ENCODE measurements at regions not wholly inside any gene's neighbourhood (a gene's known extent, or its start where the extent isn't known, plus 50 kb on each side); places are given as distances from the start of the nearest gene placed in this dataset.

DNA sequence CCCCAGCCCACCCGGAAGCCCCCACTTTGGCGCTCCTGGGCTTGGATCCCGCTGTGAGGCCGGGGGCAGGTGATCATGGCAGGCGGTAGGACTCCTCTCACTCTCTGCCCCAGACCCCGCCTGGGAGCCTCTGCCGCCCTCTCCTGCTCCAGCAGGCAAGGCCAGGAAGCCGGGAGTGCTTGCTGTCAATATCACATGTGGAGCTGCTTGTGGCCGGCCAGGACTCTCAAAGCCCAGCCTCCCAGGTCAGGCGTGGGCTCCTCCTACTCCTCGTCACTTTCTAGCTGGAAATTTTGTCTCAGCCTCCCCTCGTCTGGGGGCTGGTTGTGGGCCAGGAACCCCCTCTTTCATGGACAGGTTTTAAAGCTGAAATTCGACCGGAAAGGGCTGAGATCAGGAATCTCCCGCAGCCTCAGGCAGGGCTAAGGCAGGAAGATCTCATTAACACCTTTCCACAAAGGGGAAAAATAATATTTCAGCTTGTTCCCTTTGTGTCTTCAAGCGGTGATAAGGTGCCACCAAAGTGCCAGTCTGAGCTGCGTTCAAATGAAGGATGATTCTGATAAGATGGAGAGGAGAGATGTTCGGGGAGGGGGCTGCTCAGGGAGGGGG, 273.6 kb upstream of the PODXL start:
- DNase-seq (ENCODE audit: low read depth in 1 of 2, low spot score in 1 of 2) (no peak), ATAC-seq (peak; percentile 54 to 67; a peak in 3 of 6 replicates), FAIRE-seq (no peak)
- CTCF ChIA-PET = interaction anchor here (1.5 to 2.1 kb wide), 2 partner anchors 29 to 116 kb away, joined by 3 to 6 read pairs; no protein-coding TSS in a partner anchor
- no peak overlapping the region for H3K27ac ChIP-seq
- TF ChIP-seq, protein P1, sequence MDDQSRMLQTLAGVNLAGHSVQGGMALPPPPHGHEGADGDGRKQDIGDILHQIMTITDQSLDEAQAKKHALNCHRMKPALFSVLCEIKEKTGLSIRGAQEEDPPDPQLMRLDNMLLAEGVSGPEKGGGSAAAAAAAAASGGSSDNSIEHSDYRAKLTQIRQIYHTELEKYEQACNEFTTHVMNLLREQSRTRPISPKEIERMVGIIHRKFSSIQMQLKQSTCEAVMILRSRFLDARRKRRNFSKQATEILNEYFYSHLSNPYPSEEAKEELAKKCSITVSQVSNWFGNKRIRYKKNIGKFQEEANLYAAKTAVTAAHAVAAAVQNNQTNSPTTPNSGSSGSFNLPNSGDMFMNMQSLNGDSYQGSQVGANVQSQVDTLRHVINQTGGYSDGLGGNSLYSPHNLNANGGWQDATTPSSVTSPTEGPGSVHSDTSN (IDR thresholded peaks at IDR 0.05) = no peak
- TF ChIP-seq TP53 (CRISPR knock-in tag; IDR thresholded peaks at IDR 0.05) = no peak
- TF ChIP-seq, protein P2, sequence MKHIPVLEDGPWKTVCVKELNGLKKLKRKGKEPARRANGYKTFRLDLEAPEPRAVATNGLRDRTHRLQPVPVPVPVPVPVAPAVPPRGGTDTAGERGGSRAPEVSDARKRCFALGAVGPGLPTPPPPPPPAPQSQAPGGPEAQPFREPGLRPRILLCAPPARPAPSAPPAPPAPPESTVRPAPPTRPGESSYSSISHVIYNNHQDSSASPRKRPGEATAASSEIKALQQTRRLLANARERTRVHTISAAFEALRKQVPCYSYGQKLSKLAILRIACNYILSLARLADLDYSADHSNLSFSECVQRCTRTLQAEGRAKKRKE (CRISPR knock-in tag; IDR thresholded peaks at IDR 0.05; ENCODE audit: low read depth) = no peak
- TF ChIP-seq FOSB (CRISPR knock-in tag; IDR thresholded peaks at IDR 0.05) = no peak
- TF ChIP-seq, protein P3, sequence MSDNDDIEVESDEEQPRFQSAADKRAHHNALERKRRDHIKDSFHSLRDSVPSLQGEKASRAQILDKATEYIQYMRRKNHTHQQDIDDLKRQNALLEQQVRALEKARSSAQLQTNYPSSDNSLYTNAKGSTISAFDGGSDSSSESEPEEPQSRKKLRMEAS (IDR thresholded peaks at IDR 0.05) = no peak
- TF ChIP-seq HOXB13 (CRISPR knock-in tag; IDR thresholded peaks at IDR 0.05; ENCODE audit: low read depth) = no peak
- no peak for TF ChIP-seq BHLHE40 (IDR thresholded peaks at IDR 0.05; ENCODE audit: low read depth, low read length)
- TF ChIP-seq GATA3 (IDR thresholded peaks at IDR 0.05; ENCODE audit: borderline replicate concordance) = no peak
- no peak for TF ChIP-seq HOXB5 (CRISPR knock-in tag; IDR thresholded peaks at IDR 0.05)
- TF ChIP-seq RAD21 (conservative IDR thresholded peaks at IDR 0.05 in 1 of 2, IDR thresholded peaks at IDR 0.05 in 1 of 2) = no peak
- H3K4me2 ChIP-seq = no peak overlapping the region
- POLR2A ChIA-PET = no interaction called here
- H3K9me3 ChIP-seq = no peaks in the 10 kb centered on the region
- H3K4me1 ChIP-seq = peaks cover 5% of the 10 kb centered on the region; the same call in 1 of the 3 replicates
- no peak overlapping the region for H3K4me3 ChIP-seq
- WGBS (ENCODE audit: missing lambda C conversion rate) = 34% methylated on average over 14 of the region's 18 CpGs

DNA sequence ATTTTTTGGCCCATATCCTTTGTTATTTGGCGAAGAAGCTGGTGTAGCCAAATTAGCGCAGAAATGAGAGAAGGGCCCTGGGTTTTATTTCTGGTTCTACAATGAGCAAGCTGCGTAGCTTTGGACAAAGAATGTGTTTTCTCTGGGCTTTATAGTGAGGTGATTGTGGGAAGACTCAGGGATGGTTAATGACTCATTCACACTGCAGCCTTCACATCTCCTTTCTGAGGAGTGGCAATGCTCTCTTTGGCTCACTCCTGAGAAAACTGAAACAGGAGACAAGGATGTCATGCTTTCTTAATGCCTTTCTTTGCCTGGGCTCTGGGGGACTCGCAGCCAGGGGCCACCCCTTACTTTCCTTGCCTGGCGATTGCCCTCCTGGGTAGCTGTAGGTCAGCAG, 271.0 kb upstream of the PODXL start:
- 65% methylated on average over 5 of the region's 5 CpGs for WGBS (ENCODE audit: missing lambda C conversion rate)

More for the DNA sequence above, 271.0 kb upstream of the PODXL start:
- ChIA-PET POLR2A (no interaction called here), CTCF (interaction anchor here (1.1 to 2.0 kb wide), 3 partner anchors 11 to 139 kb away, joined by 3 to 7 read pairs (median 3); no protein-coding TSS in a partner anchor)
- no peak overlapping the region for H3K4me3 ChIP-seq
- no peak overlapping the region for H3K4me2 ChIP-seq
- DNase-seq (ENCODE audit: low read depth in 1 of 2, low spot score in 1 of 2) = no peak
- FAIRE-seq = no peak
- ATAC-seq = no peak
- peaks cover 5% of the 10 kb centered on the region; the same call in 1 of the 3 replicates for H3K4me1 ChIP-seq
- H3K27ac ChIP-seq = no peak overlapping the region
- H3K9me3 ChIP-seq = no peaks in the 10 kb centered on the region
- TF ChIP-seq, protein P4, sequence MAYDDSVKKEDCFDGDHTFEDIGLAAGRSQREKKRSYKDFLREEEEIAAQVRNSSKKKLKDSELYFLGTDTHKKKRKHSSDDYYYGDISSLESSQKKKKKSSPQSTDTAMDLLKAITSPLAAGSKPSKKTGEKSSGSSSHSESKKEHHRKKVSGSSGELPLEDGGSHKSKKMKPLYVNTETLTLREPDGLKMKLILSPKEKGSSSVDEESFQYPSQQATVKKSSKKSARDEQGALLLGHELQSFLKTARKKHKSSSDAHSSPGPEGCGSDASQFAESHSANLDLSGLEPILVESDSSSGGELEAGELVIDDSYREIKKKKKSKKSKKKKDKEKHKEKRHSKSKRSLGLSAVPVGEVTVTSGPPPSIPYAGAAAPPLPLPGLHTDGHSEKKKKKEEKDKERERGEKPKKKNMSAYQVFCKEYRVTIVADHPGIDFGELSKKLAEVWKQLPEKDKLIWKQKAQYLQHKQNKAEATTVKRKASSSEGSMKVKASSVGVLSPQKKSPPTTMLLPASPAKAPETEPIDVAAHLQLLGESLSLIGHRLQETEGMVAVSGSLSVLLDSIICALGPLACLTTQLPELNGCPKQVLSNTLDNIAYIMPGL (CRISPR knock-in tag; IDR thresholded peaks at IDR 0.05; ENCODE audit: borderline replicate concordance) = no peak
- TF ChIP-seq POLR2A (IDR thresholded peaks at IDR 0.05; ENCODE audit: low read length) (no peak), ZC3H11A (IDR thresholded peaks at IDR 0.05) (no peak), RFX5 (IDR thresholded peaks at IDR 0.05) (no peak), CBX2 (IDR thresholded peaks at IDR 0.05; ENCODE audit: borderline replicate concordance, low read depth) (no peak), TFCP2L1 (CRISPR knock-in tag; IDR thresholded peaks at IDR 0.05) (no peak), HOXB13 (CRISPR knock-in tag; IDR thresholded peaks at IDR 0.05; ENCODE audit: low read depth) (no peak), RCOR1 (IDR thresholded peaks at IDR 0.05; ENCODE audit: low read depth, low read length) (no peak), FOXS1 (CRISPR knock-in tag; IDR thresholded peaks at IDR 0.05) (no peak), JUNB (IDR thresholded peaks at IDR 0.05) (no peak), RARB (CRISPR knock-in tag; IDR thresholded peaks at IDR 0.05) (no peak), ZNF302 (CRISPR knock-in tag; IDR thresholded peaks at IDR 0.05) (no peak), MAZ (IDR thresholded peaks at IDR 0.05; ENCODE audit: borderline replicate concordance, low read depth, low read length) (no peak), EHF (CRISPR knock-in tag; IDR thresholded peaks at IDR 0.05) (no peak)
- TF ChIP-seq, protein P2 (CRISPR knock-in tag; IDR thresholded peaks at IDR 0.05; ENCODE audit: low read depth) = no peak
- TF ChIP-seq, protein P3 (IDR thresholded peaks at IDR 0.05) = no peak
- TF ChIP-seq, protein P5, sequence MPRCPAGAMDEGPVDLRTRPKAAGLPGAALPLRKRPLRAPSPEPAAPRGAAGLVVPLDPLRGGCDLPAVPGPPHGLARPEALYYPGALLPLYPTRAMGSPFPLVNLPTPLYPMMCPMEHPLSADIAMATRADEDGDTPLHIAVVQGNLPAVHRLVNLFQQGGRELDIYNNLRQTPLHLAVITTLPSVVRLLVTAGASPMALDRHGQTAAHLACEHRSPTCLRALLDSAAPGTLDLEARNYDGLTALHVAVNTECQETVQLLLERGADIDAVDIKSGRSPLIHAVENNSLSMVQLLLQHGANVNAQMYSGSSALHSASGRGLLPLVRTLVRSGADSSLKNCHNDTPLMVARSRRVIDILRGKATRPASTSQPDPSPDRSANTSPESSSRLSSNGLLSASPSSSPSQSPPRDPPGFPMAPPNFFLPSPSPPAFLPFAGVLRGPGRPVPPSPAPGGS (IDR thresholded peaks at IDR 0.05) = no peak
- TF ChIP-seq, protein P6, sequence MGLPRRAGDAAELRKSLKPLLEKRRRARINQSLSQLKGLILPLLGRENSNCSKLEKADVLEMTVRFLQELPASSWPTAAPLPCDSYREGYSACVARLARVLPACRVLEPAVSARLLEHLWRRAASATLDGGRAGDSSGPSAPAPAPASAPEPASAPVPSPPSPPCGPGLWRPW (IDR thresholded peaks at IDR 0.05) = no peak
- TF ChIP-seq, protein P7, sequence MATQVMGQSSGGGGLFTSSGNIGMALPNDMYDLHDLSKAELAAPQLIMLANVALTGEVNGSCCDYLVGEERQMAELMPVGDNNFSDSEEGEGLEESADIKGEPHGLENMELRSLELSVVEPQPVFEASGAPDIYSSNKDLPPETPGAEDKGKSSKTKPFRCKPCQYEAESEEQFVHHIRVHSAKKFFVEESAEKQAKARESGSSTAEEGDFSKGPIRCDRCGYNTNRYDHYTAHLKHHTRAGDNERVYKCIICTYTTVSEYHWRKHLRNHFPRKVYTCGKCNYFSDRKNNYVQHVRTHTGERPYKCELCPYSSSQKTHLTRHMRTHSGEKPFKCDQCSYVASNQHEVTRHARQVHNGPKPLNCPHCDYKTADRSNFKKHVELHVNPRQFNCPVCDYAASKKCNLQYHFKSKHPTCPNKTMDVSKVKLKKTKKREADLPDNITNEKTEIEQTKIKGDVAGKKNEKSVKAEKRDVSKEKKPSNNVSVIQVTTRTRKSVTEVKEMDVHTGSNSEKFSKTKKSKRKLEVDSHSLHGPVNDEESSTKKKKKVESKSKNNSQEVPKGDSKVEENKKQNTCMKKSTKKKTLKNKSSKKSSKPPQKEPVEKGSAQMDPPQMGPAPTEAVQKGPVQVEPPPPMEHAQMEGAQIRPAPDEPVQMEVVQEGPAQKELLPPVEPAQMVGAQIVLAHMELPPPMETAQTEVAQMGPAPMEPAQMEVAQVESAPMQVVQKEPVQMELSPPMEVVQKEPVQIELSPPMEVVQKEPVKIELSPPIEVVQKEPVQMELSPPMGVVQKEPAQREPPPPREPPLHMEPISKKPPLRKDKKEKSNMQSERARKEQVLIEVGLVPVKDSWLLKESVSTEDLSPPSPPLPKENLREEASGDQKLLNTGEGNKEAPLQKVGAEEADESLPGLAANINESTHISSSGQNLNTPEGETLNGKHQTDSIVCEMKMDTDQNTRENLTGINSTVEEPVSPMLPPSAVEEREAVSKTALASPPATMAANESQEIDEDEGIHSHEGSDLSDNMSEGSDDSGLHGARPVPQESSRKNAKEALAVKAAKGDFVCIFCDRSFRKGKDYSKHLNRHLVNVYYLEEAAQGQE (IDR thresholded peaks at IDR 0.05) = no peak

Data from A549 (cell line).